Peyer's patch (tissue), 4 donors: ENCODE measurements at regions not wholly inside any gene's neighbourhood (a gene's known extent, or its start where the extent isn't known, plus 50 kb on each side); places are given as distances from the start of the nearest gene placed in this dataset.

Source experiments
- CTCF ChIP-seq, 6 experiments: fragments of 450-650 bp in 4 of 6; fragments of 200-600 bp in 2 of 6; sonication (generic) in 1 of 6; IDR thresholded peaks; one replicate each; pipeline ENCODE4 v1.5.1; 2017 to 2019; ENCODE audit warnings: antibody characterized with exemption in 6 of 6, mild to moderate bottlenecking in 3 of 6, moderate library complexity in 1 of 6
- POLR2A ChIP-seq, 2 donors: fragments of 450-650 bp; IDR thresholded peaks; one replicate each; pipeline ENCODE4 v1.5.1; 2017; ENCODE audit warnings: antibody characterized with exemption in 2 of 2, mild to moderate bottlenecking in 2 of 2, moderate library complexity in 2 of 2

DNA sequence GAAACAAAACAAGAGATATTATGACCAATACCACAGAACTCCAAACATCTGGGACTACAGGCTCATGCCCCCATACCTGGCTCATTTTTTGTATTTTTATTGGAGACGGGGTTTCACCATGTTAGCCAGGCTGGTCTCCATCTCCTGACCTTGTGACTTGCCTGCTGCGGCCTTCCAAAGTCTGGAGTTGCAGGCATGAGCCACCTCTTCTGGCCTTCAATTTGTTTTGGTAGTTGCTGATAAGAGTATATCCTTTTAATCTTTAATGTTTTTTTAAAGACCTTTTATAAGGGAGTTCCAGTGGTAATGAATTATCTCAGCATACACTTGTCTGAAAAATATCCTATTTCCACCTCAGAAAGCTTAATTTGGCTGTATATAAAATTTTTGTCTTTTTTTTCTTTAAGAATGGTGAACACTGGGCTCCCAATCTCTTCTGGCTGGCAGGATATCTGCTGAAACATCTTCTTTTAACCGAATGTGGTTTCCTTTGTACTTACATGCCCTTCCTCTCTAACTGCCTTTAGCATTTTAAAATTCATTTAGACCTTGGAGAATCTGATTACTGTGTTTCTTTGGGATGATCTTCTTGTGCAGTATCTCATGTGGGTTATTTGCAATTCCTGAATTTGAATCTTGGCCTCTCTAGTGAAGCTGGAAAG, 112.1 kb upstream of the KDM5D start:
- TF ChIP-seq CTCF (IDR thresholded peaks at IDR 0.05) (no peak), POLR2A (IDR thresholded peaks at IDR 0.05) (no peak)
